HEK293 (cell line): ENCODE measurements at regions not wholly inside any gene's neighbourhood (a gene's known extent, or its start where the extent isn't known, plus 50 kb on each side); places are given as distances from the start of the nearest gene placed in this dataset.

Source experiments
- CTCF ChIA-PET: fragments of 350-600 bp; formaldehyde crosslinking; extraction: SDS; loops from one replicate; lab custom pipeline; 2021; ENCODE audit warnings: antibody characterized with exemption; lab: Yijun Ruan, JAX
- POLR2A ChIA-PET: fragments of 300-600 bp; formaldehyde crosslinking; extraction: SDS; loops from one replicate; lab custom pipeline; 2020; ENCODE audit warnings: antibody characterized with exemption, inconsistent platforms; lab: Yijun Ruan, JAX
- H3K27ac ChIP-seq: fragments of 200-500 bp; sonication (Bioruptor generic); 2 replicates; pipeline ENCODE4 v1.5.1; 2014; ENCODE audit warnings: low read depth, low read length, control low read depth, inconsistent platforms; ENCODE audit errors: extremely low read depth
- H3K36me3 ChIP-seq, 2 experiments: fragments of 200-500 bp in 1 of 2; sonication (Bioruptor generic) in 1 of 2; 1 replicate in 1 of 2; 2 replicates in 1 of 2; pipeline ENCODE4 v1.5.1; 2014 to 2017; ENCODE audit warnings: inconsistent platforms in 2 of 2, low read length in 2 of 2; ENCODE audit not compliant: control insufficient read depth in 2 of 2, insufficient read depth in 1 of 2
- H3K4me1 ChIP-seq: fragments of 200-500 bp; sonication (Bioruptor generic); 2 replicates; pipeline ENCODE4 v1.5.1; 2014; ENCODE audit warnings: mild to moderate bottlenecking, low read length, inconsistent platforms; ENCODE audit not compliant: control insufficient read depth, insufficient read depth
- H3K4me3 ChIP-seq: 2 replicates; pipeline ENCODE4 v1.5.1; 2011; ENCODE audit warnings: low read depth, mild to moderate bottlenecking, control low read depth, low read length, moderate library complexity
- H3K9me3 ChIP-seq: fragments of 200-500 bp; sonication (Bioruptor generic); 2 replicates; pipeline ENCODE4 v1.5.1; 2014; ENCODE audit warnings: low read depth, low read length, inconsistent platforms; ENCODE audit not compliant: control insufficient read depth, insufficient read depth
- AEBP2 ChIP-seq: fragments of 450-650 bp; formaldehyde crosslinking; IDR thresholded peaks from 2 replicates; pipeline ENCODE4 v1.5.1; 2016; ENCODE audit warnings: missing biosample characterization, missing genetic modification characterization, borderline replicate concordance
- BCL11A ChIP-seq: fragments of 450-650 bp; formaldehyde crosslinking; IDR thresholded peaks from 2 replicates; pipeline ENCODE4 v1.5.1; 2016; ENCODE audit warnings: low read depth, missing biosample characterization, missing genetic modification characterization
- BCL6B ChIP-seq: fragments of 450-650 bp; formaldehyde crosslinking; IDR thresholded peaks from 2 replicates; pipeline ENCODE4 v1.5.1; 2017; ENCODE audit warnings: missing biosample characterization, missing genetic modification characterization
- KLF17 ChIP-seq: fragments of 450-650 bp; formaldehyde crosslinking; IDR thresholded peaks from 2 replicates; pipeline ENCODE4 v1.5.1; 2016; ENCODE audit warnings: missing biosample characterization, missing genetic modification characterization
- PATZ1 ChIP-seq: fragments of 450-650 bp; formaldehyde crosslinking; IDR thresholded peaks from 2 replicates; pipeline ENCODE4 v1.5.1; 2016; ENCODE audit warnings: missing biosample characterization, missing genetic modification characterization
- SETDB1 ChIP-seq: IDR thresholded peaks from one replicate; pipeline ENCODE4 v1.6.1; 2017; ENCODE audit warnings: mild to moderate bottlenecking, low read length, moderate library complexity, mixed read lengths; ENCODE audit not compliant: insufficient read length
- TCF7L2 ChIP-seq: IDR thresholded peaks from 2 replicates; pipeline ENCODE4 v1.6.1; 2011; ENCODE audit warnings: low read depth, mild to moderate bottlenecking, inconsistent platforms, low read length, moderate library complexity, borderline replicate concordance
- TSHZ1 ChIP-seq: fragments of 450-650 bp; formaldehyde crosslinking; IDR thresholded peaks from 2 replicates; pipeline ENCODE4 v1.5.1; 2016; ENCODE audit warnings: missing biosample characterization, missing genetic modification characterization, borderline replicate concordance
- ZNF155 ChIP-seq: fragments of 450-650 bp; formaldehyde crosslinking; IDR thresholded peaks from 2 replicates; pipeline ENCODE4 v1.5.1; 2016; ENCODE audit warnings: missing biosample characterization, missing genetic modification characterization
- ZNF16 ChIP-seq: fragments of 450-650 bp; formaldehyde crosslinking; IDR thresholded peaks from 2 replicates; pipeline ENCODE4 v1.5.1; 2016; ENCODE audit warnings: low read depth, missing biosample characterization, missing genetic modification characterization
- ZNF174 ChIP-seq: fragments of 450-650 bp; formaldehyde crosslinking; IDR thresholded peaks from 2 replicates; pipeline ENCODE4 v1.5.0; 2017; ENCODE audit warnings: missing biosample characterization, mild to moderate bottlenecking, missing genetic modification characterization
- ZNF202 ChIP-seq: fragments of 450-650 bp; formaldehyde crosslinking; IDR thresholded peaks from 2 replicates; pipeline ENCODE4 v1.5.1; 2016; ENCODE audit warnings: missing biosample characterization, missing genetic modification characterization, borderline replicate concordance
- ZNF223 ChIP-seq: fragments of 450-650 bp; formaldehyde crosslinking; IDR thresholded peaks from 2 replicates; pipeline ENCODE4 v1.5.1; 2016; ENCODE audit warnings: missing biosample characterization, missing genetic modification characterization
- ZNF248 ChIP-seq: fragments of 450-650 bp; formaldehyde crosslinking; IDR thresholded peaks from 2 replicates; pipeline ENCODE4 v1.5.1; 2017; ENCODE audit warnings: missing biosample characterization, missing genetic modification characterization
- ZNF26 ChIP-seq: fragments of 450-650 bp; formaldehyde crosslinking; IDR thresholded peaks from 2 replicates; pipeline ENCODE4 v1.5.1; 2016; ENCODE audit warnings: missing biosample characterization, missing genetic modification characterization
- ZNF311 ChIP-seq: fragments of 450-650 bp; formaldehyde crosslinking; IDR thresholded peaks from 2 replicates; pipeline ENCODE4 v1.5.1; 2017; ENCODE audit warnings: missing biosample characterization, missing genetic modification characterization, borderline replicate concordance
- ZNF416 ChIP-seq: fragments of 450-650 bp; formaldehyde crosslinking; IDR thresholded peaks from 2 replicates; pipeline ENCODE4 v1.5.1; 2016; ENCODE audit warnings: missing biosample characterization, missing genetic modification characterization
- ZNF473 ChIP-seq: fragments of 450-650 bp; formaldehyde crosslinking; IDR thresholded peaks from 2 replicates; pipeline ENCODE4 v1.5.1; 2017; ENCODE audit warnings: missing biosample characterization, missing genetic modification characterization
- ZNF513 ChIP-seq: fragments of 450-650 bp; IDR thresholded peaks from 2 replicates; pipeline ENCODE4 v1.5.1; 2018; ENCODE audit warnings: missing biosample characterization, missing genetic modification characterization
- ZNF561 ChIP-seq: fragments of 450-650 bp; IDR thresholded peaks from 2 replicates; pipeline ENCODE4 v1.5.1; 2018; ENCODE audit warnings: missing biosample characterization, missing genetic modification characterization, borderline replicate concordance
- ZNF776 ChIP-seq: fragments of 450-650 bp; formaldehyde crosslinking; IDR thresholded peaks from 2 replicates; pipeline ENCODE4 v1.5.0; 2017; ENCODE audit warnings: missing biosample characterization, missing genetic modification characterization, borderline replicate concordance
- ZNF777 ChIP-seq: fragments of 450-650 bp; formaldehyde crosslinking; IDR thresholded peaks from 2 replicates; pipeline ENCODE4 v1.5.1; 2017; ENCODE audit warnings: missing biosample characterization, missing genetic modification characterization, borderline replicate concordance
- ZNF843 ChIP-seq: fragments of 450-650 bp; formaldehyde crosslinking; IDR thresholded peaks from 2 replicates; pipeline ENCODE4 v1.5.1; 2016; ENCODE audit warnings: missing biosample characterization, missing genetic modification characterization

- ChIA-PET POLR2A (no interaction called here), CTCF (no interaction called here)
- H3K4me1 ChIP-seq: no peaks in the 10 kb centered on the region
- TF ChIP-seq BCL6B (no peak), ZNF26 (tag by site-specific recombination) (no peak), ZNF776 (tag by site-specific recombination) (no peak), ZNF843 (tag by site-specific recombination) (no peak)
- H3K9me3 ChIP-seq: 0 out of 2 replicates have a peak, but pooled peaks cover under 1% of the 10 kb centered on the region
- H3K27ac ChIP-seq: no peak overlapping the region
- no peak overlapping the region for H3K4me3 ChIP-seq
- H3K36me3 ChIP-seq: no peaks in the 10 kb centered on the region
These were observed 174.9 kb upstream of the WSCD1 start for GRCh38 chr17:5895276-5895675.

- H3K4me3 ChIP-seq: no peak overlapping the region
- POLR2A ChIA-PET: no interaction called here
- H3K9me3 ChIP-seq: no peaks in the 10 kb centered on the region
- CTCF ChIA-PET: interaction anchor here (0.6 kb wide), 1 partner anchor 340 kb away, joined by 3 read pairs; no protein-coding TSS in a partner anchor
- H3K36me3 ChIP-seq: no peaks in the 10 kb centered on the region
- H3K4me1 ChIP-seq: no peaks in the 10 kb centered on the region
- no peak overlapping the region for H3K27ac ChIP-seq
- TF ChIP-seq ZNF473 (no peak), ZNF777 (no peak), TSHZ1 (no peak), ZNF155 (tag by site-specific recombination) (no peak), TCF7L2 (no peak), AEBP2 (tag by site-specific recombination) (no peak), KLF17 (tag by site-specific recombination) (no peak), ZNF416 (tag by site-specific recombination) (no peak), ZNF248 (tag by site-specific recombination) (no peak), ZNF311 (tag by site-specific recombination) (no peak), ZNF16 (tag by site-specific recombination) (no peak), ZNF202 (tag by site-specific recombination) (no peak), ZNF561 (no peak), ZNF513 (no peak), BCL11A (tag by site-specific recombination) (no peak), ZNF174 (tag by site-specific recombination) (no peak), ZNF223 (tag by site-specific recombination) (no peak), SETDB1 (no peak), PATZ1 (no peak)
These were observed 174.0 kb upstream of the WSCD1 start for GRCh38 chr17:5896215-5896614.
